ENCODE measurements at regions not wholly inside any gene's neighbourhood (a gene's known extent, or its start where the extent isn't known, plus 50 kb on each side); places are given as distances from the start of the nearest gene placed in this dataset.

GRCh38 chr5:36377192-36377591 is 75.5 kb upstream of the RANBP3L start:
- H3K9ac ChIP-seq (ENCODE audit: insufficient read depth, low read length, poor library complexity, severe bottlenecking): no peak overlapping the region
- H2AFZ ChIP-seq (ENCODE audit: insufficient read depth, low read depth, low read length, poor library complexity, severe bottlenecking): no peak overlapping the region
- WGBS (ENCODE audit: insufficient coverage): no CpG with 5 or more reads among the region's 2 CpGs
- no peaks in the 10 kb centered on the region for H4K20me1 ChIP-seq (ENCODE audit: insufficient read depth, low read length)
- H3K4me2 ChIP-seq (replicated peaks; ENCODE audit: extremely low read depth, low read length, poor library complexity, severe bottlenecking): no peak overlapping the region
- Mint-ChIP-seq H3K27me3 (ENCODE audit: low read depth in 3 of 3) (peaks cover 0 to 4% (median 0%) of the 10 kb centered on the region in 3 donors), H3K9me3 (peaks cover 0 to 3% (median 0%) of the 10 kb centered on the region in 7 donors), H3K4me1 (peaks cover 34% of the 10 kb centered on the region), H3K36me3 (peaks cover 0 to 2% of the 10 kb centered on the region in 2 donors), H3K27ac (no peak overlapping the region), H3K4me3 (no peak overlapping the region)
- no peaks in the 10 kb centered on the region for H3K27me3 ChIP-seq (ENCODE audit: control insufficient read depth in 2 of 2, insufficient read depth in 2 of 2, low read length in 2 of 2)
- H3K4me3 ChIP-seq (replicated peaks in 1 of 3; ENCODE audit: low read depth in 2 of 3, low read length in 3 of 3): no peak overlapping the region
- TF ChIP-seq CTCF (IDR thresholded peaks at IDR 0.05): no peak
- H3K27ac ChIP-seq (ENCODE audit: low read depth in 1 of 2, low read length in 2 of 2): no peak overlapping the region
- intact Hi-C loops (cut with micrococcal nuclease): no loop called here
- DNase-seq: no peak
- no peaks in the 10 kb centered on the region for H3K36me3 ChIP-seq (replicated peaks in 1 of 2; ENCODE audit: control insufficient read depth in 1 of 2, insufficient read depth in 2 of 2, low read length in 2 of 2)
- H3K9me3 ChIP-seq (replicated peaks in 1 of 2; ENCODE audit: control insufficient read depth in 1 of 2, insufficient read depth in 1 of 2, low read length in 2 of 2): no peaks in the 10 kb centered on the region
- H3K4me1 ChIP-seq (ENCODE audit: control insufficient read depth in 1 of 2, insufficient read depth in 2 of 2, low read length in 2 of 2): peaks cover 26 to 34% of the 10 kb centered on the region in 2 donors
- H3K79me2 ChIP-seq (ENCODE audit: insufficient read depth, low read length): no peaks in the 10 kb centered on the region

- Histone ChIP-seq H3K27ac (ENCODE audit: low read depth in 1 of 2, low read length in 2 of 2) (no peak overlapping the region), H3K27me3 (ENCODE audit: control insufficient read depth in 2 of 2, insufficient read depth in 2 of 2, low read length in 2 of 2) (no peaks in the 10 kb centered on the region), H3K9ac (ENCODE audit: insufficient read depth, low read length, poor library complexity, severe bottlenecking) (no peak overlapping the region), H3K36me3 (replicated peaks in 1 of 2; ENCODE audit: control insufficient read depth in 1 of 2, insufficient read depth in 2 of 2, low read length in 2 of 2) (no peaks in the 10 kb centered on the region), H3K4me1 (ENCODE audit: control insufficient read depth in 1 of 2, insufficient read depth in 2 of 2, low read length in 2 of 2) (peaks cover 12 to 20% of the 10 kb centered on the region in 2 donors), H4K20me1 (ENCODE audit: insufficient read depth, low read length) (no peaks in the 10 kb centered on the region), H3K79me2 (ENCODE audit: insufficient read depth, low read length) (no peaks in the 10 kb centered on the region), H3K9me3 (replicated peaks in 1 of 2; ENCODE audit: control insufficient read depth in 1 of 2, insufficient read depth in 1 of 2, low read length in 2 of 2) (no peaks in the 10 kb centered on the region), H3K4me2 (replicated peaks; ENCODE audit: extremely low read depth, low read length, poor library complexity, severe bottlenecking) (no peak overlapping the region), H2AFZ (ENCODE audit: insufficient read depth, low read depth, low read length, poor library complexity, severe bottlenecking) (no peak overlapping the region), H3K4me3 (replicated peaks in 1 of 3; ENCODE audit: low read depth in 2 of 3, low read length in 3 of 3) (no peak overlapping the region)
- H3K4me3 Mint-ChIP-seq: no peak overlapping the region
- H3K9me3 Mint-ChIP-seq: peaks cover 0 to 3% (median 0%) of the 10 kb centered on the region in 7 donors
- DNase-seq: no peak
- no peak for TF ChIP-seq CTCF (IDR thresholded peaks at IDR 0.05)
- H3K27me3 Mint-ChIP-seq (ENCODE audit: low read depth in 3 of 3): peaks cover 0 to 4% (median 0%) of the 10 kb centered on the region in 3 donors
- 100% methylated on average over 1 of the region's 1 CpG for WGBS (ENCODE audit: insufficient coverage)
- H3K27ac Mint-ChIP-seq: no peak overlapping the region
- H3K36me3 Mint-ChIP-seq: no peaks in the 10 kb centered on the region
- H3K4me1 Mint-ChIP-seq: peaks cover 22% of the 10 kb centered on the region
- intact Hi-C loops (cut with micrococcal nuclease): no loop called here
Measured at GRCh38 chr5:36378551-36378950, 76.8 kb upstream of the RANBP3L start.
